GM12878 (cell line): ENCODE measurements at regions not wholly inside any gene's neighbourhood (a gene's known extent, or its start where the extent isn't known, plus 50 kb on each side); places are given as distances from the start of the nearest gene placed in this dataset.

ENCODE experiments used
- ATAC-seq: fragments of 200-7000 bp; cut with Tn5 transposase; 3 replicates; pipeline ENCODE4 v1.9.1; 2020; ENCODE audit warnings: mild to moderate bottlenecking, moderate library complexity
- BruUV-seq: library from RNA; stranded (reverse); fragments of 400-500 nt; replicated peaks from 2 replicates; lab custom pipeline; 2021; lab: Mats Ljungman, UMichigan
- CTCF ChIA-PET: fragments of 300-600 bp; sonication (Branson Sonifier 250); formaldehyde crosslinking; extraction: SDS; loops from one replicate; lab custom pipeline; 2021; ENCODE audit warnings: inconsistent platforms; lab: Yijun Ruan, JAX
- POLR2A ChIA-PET: fragments of 350-600 bp; formaldehyde crosslinking; extraction: SDS; loops from one replicate; lab custom pipeline; 2021; ENCODE audit warnings: inconsistent platforms; lab: Charles Lee
- RAD21 ChIA-PET: fragments of 300-600 bp; sonication (Branson Sonifier 250); formaldehyde crosslinking; loops from one replicate; lab custom pipeline; 2023; ENCODE audit warnings: antibody characterized with exemption; ENCODE audit not compliant: unreplicated experiment; lab: Charles Lee
- SMC1A ChIA-PET: fragments of 300-600 bp; sonication (Branson Sonifier 250); formaldehyde crosslinking; loops from one replicate; lab custom pipeline; 2023; ENCODE audit not compliant: unreplicated experiment, uncharacterized antibody; lab: Charles Lee
- DNase-seq: peaks from one replicate; pipeline ENCODE4 v3.0.0-alpha.2; 2011; ENCODE audit warnings: low read depth, low spot score
- FAIRE-seq: peaks from 3 replicates; lab custom pipeline; 2011; peaks lifted over from hg19 to GRCh38; lab: Jason Lieb, UNC
- H2AFZ ChIP-seq: 2 replicates; pipeline ENCODE4 v1.6.0; 2011; ENCODE audit warnings: low read depth, low read length, control low read depth; ENCODE audit not compliant: control insufficient read depth
- H3K27ac ChIP-seq: 2 replicates; pipeline ENCODE4 v1.5.1; 2011; ENCODE audit warnings: control low read depth; ENCODE audit not compliant: control insufficient read depth, insufficient read depth
- H3K27me3 ChIP-seq, 2 experiments: replicated peaks in 1 of 2; 2 replicates each; pipeline versions ENCODE4 v1.6.0 to v1.6.1; 2011; ENCODE audit warnings: low read length in 1 of 2; ENCODE audit not compliant: control insufficient read depth in 2 of 2, insufficient read depth in 2 of 2
- H3K36me3 ChIP-seq, 2 experiments: 2 replicates each; pipeline ENCODE4 v1.5.1; 2011; ENCODE audit warnings: low read length in 1 of 2; ENCODE audit not compliant: control insufficient read depth in 2 of 2, insufficient read depth in 2 of 2
- H3K4me1 ChIP-seq: 2 replicates; pipeline ENCODE4 v1.6.1; 2011; ENCODE audit warnings: mild to moderate bottlenecking, low read length, moderate library complexity, mixed read lengths; ENCODE audit not compliant: control insufficient read depth, insufficient read depth
- H3K4me2 ChIP-seq: 2 replicates; pipeline ENCODE4 v1.6.0; 2011; ENCODE audit warnings: control low read depth; ENCODE audit not compliant: control insufficient read depth, insufficient read depth
- H3K4me3 ChIP-seq: fragments of 200-600 bp; sonication (generic); 2 replicates; pipeline ENCODE4 v1.5.1; 2016
- H3K79me2 ChIP-seq: 2 replicates; pipeline ENCODE4 v1.6.0; 2011; ENCODE audit warnings: low read length; ENCODE audit not compliant: control insufficient read depth, insufficient read depth
- H3K9ac ChIP-seq: 2 replicates; pipeline ENCODE4 v1.8.0; 2011; ENCODE audit warnings: low read length, control low read depth, mixed read lengths; ENCODE audit not compliant: control insufficient read depth, insufficient read depth
- H3K9me3 ChIP-seq: replicated peaks from 3 replicates; pipeline ENCODE4 v1.5.1; 2011; ENCODE audit warnings: mild to moderate bottlenecking, low read length; ENCODE audit not compliant: control insufficient read depth, insufficient read depth
- H4K20me1 ChIP-seq: 2 replicates; pipeline ENCODE4 v1.6.0; 2011; ENCODE audit not compliant: control insufficient read depth, insufficient read depth
- CBX5 ChIP-seq: sonication (generic); IDR thresholded peaks from 2 replicates; pipeline ENCODE4 v1.6.1; 2016; ENCODE audit warnings: low read depth, moderate library complexity, mild to moderate bottlenecking, inconsistent platforms
- ESRRA ChIP-seq: IDR thresholded peaks from 2 replicates; pipeline ENCODE4 v1.6.1; 2012; ENCODE audit warnings: mild to moderate bottlenecking, low read length, improper control_type of control experiment
- FOXM1 ChIP-seq: IDR thresholded peaks from 2 replicates; pipeline ENCODE4 v1.6.1; 2012; ENCODE audit warnings: low read depth, mild to moderate bottlenecking, inconsistent platforms, low read length, moderate library complexity
- POLR2AphosphoS5 ChIP-seq: IDR thresholded peaks from 2 replicates; pipeline ENCODE4 v1.6.1; 2011; ENCODE audit warnings: mild to moderate bottlenecking, low read length, inconsistent platforms
- TAF1 ChIP-seq: IDR thresholded peaks from 2 replicates; pipeline ENCODE4 v1.6.1; 2011; ENCODE audit warnings: mild to moderate bottlenecking, low read depth, low read length, borderline replicate concordance
- TCF12 ChIP-seq: IDR thresholded peaks from 2 replicates; pipeline ENCODE4 v1.6.1; 2011; ENCODE audit warnings: low read depth, mild to moderate bottlenecking, low read length
- WGBS: methylation state at CpG from one replicate; pipeline ENCODE4 v1.1.6; 2016; ENCODE audit warnings: low lambda C conversion rate; ENCODE audit not compliant: insufficient replicate concordance, insufficient coverage; ENCODE audit errors: missing lambda C conversion rate; 5-methylcytosine and 5-hydroxymethylcytosine counted together
- in situ Hi-C: fragments of 300-500 bp; cut with MboI; formaldehyde crosslinking; loops from 9 replicates; pipeline ENCODE4 v1.14.3; 2018; ENCODE audit warnings: mixed read lengths
- intact Hi-C: fragments of 100-400 bp; cut with micrococcal nuclease; formaldehyde crosslinking; loops from one replicate; pipeline ENCODE4 v1.14.2; 2022; ENCODE audit not compliant: unreplicated experiment
- TF ChIP-seq, protein P1 (sequence below): fragments of 450-650 bp; IDR thresholded peaks from 2 replicates; pipeline ENCODE4 v1.6.1; 2017; ENCODE audit warnings: antibody characterized with exemption, mild to moderate bottlenecking, moderate library complexity
- TF ChIP-seq, protein P2 (sequence below): fragments of 450-650 bp; IDR thresholded peaks from 2 replicates; pipeline ENCODE4 v1.6.1; 2016; ENCODE audit warnings: mild to moderate bottlenecking

DNA sequence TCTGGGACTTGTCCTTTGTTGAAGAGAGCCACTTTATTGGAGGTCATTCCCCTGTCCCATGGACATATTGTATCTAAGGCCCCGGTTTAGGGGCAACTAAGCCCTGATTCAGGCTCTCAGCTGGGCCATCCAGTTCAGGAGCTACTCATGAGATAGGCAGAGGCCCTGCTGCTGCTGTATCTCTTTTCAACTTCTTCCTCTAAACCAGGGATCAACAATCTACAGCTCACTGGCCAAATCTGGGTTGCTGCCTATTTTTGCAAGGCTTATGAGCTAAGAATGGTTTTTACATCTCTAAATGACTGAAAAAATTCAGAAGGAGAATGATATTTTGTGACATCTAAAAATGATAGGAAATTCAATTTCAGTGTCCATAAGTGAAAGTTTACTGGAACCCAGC lies 166.8 kb upstream of the GLI3 start (continued):
- no peak for TF ChIP-seq ESRRA

DNA sequence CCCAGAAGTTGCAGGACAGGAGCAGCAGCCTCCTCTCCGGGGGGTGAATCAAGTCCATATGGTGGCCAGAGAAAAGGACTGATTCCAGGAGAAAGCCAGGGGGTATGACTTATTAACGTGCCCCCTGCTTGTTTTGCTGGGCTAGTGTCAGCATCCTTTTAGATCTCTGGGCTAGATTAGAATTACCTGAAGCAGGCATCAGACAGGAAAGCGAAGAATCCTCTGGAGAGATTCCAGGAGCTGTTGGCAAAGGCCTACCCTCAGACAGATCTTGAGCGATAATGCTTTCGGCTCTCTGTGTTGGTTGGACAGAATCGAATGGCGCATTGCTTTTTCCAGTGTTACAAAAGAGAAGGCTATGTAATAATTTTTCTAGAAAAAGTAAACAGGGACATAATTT lies 164.0 kb upstream of the GLI3 start:
- no TSS peak for BruUV-seq
- ChIA-PET CTCF (interaction anchor here (0.5 kb wide), 1 partner anchor 448 kb away, joined by 4 read pairs; no protein-coding TSS in a partner anchor), SMC1A (no interaction called here), RAD21 (no interaction called here), POLR2A (no interaction called here)
- no peak for TF ChIP-seq CBX5
- no peak for TF ChIP-seq TCF12
- TF ChIP-seq, protein P1, sequence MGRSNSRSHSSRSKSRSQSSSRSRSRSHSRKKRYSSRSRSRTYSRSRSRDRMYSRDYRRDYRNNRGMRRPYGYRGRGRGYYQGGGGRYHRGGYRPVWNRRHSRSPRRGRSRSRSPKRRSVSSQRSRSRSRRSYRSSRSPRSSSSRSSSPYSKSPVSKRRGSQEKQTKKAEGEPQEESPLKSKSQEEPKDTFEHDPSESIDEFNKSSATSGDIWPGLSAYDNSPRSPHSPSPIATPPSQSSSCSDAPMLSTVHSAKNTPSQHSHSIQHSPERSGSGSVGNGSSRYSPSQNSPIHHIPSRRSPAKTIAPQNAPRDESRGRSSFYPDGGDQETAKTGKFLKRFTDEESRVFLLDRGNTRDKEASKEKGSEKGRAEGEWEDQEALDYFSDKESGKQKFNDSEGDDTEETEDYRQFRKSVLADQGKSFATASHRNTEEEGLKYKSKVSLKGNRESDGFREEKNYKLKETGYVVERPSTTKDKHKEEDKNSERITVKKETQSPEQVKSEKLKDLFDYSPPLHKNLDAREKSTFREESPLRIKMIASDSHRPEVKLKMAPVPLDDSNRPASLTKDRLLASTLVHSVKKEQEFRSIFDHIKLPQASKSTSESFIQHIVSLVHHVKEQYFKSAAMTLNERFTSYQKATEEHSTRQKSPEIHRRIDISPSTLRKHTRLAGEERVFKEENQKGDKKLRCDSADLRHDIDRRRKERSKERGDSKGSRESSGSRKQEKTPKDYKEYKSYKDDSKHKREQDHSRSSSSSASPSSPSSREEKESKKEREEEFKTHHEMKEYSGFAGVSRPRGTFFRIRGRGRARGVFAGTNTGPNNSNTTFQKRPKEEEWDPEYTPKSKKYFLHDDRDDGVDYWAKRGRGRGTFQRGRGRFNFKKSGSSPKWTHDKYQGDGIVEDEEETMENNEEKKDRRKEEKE: no peak
- no peak for TF ChIP-seq POLR2AphosphoS5
- TF ChIP-seq, protein P2, sequence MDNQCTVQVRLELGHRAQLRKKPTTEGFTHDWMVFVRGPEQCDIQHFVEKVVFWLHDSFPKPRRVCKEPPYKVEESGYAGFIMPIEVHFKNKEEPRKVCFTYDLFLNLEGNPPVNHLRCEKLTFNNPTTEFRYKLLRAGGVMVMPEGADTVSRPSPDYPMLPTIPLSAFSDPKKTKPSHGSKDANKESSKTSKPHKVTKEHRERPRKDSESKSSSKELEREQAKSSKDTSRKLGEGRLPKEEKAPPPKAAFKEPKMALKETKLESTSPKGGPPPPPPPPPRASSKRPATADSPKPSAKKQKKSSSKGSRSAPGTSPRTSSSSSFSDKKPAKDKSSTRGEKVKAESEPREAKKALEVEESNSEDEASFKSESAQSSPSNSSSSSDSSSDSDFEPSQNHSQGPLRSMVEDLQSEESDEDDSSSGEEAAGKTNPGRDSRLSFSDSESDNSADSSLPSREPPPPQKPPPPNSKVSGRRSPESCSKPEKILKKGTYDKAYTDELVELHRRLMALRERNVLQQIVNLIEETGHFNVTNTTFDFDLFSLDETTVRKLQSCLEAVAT: no peak
- no peak for TF ChIP-seq FOXM1
- TF ChIP-seq TAF1: no peak
- no peak overlapping the region for H3K9ac ChIP-seq
- H3K4me1 ChIP-seq: no peaks in the 10 kb centered on the region
- no peaks in the 10 kb centered on the region for H4K20me1 ChIP-seq
- DNase-seq: no peak
- WGBS: 54% methylated on average over 7 of the region's 7 CpGs
- no peak overlapping the region for H3K27ac ChIP-seq
- H3K4me2 ChIP-seq: no peak overlapping the region
- ATAC-seq: no peak
- intact Hi-C loops: no loop called here
- H3K79me2 ChIP-seq: no peaks in the 10 kb centered on the region
- H3K36me3 ChIP-seq: no peaks in the 10 kb centered on the region
- in situ Hi-C loops: no loop called here
- 0 out of 4 replicates have a peak, but pooled peaks cover 0 to 2% of the 10 kb centered on the region in 2 experiments for H3K27me3 ChIP-seq
- FAIRE-seq: no peak
- no peak overlapping the region for H3K4me3 ChIP-seq
- no peaks in the 10 kb centered on the region for H3K9me3 ChIP-seq
- H2AFZ ChIP-seq: no peak overlapping the region
